GM18870 (cell line): ENCODE measurements at regions not wholly inside any gene's neighbourhood (a gene's known extent, or its start where the extent isn't known, plus 50 kb on each side); places are given as distances from the start of the nearest gene placed in this dataset.

Source experiments
- ATAC-seq: cut with Tn5 transposase; IDR thresholded peaks from one replicate; pipeline ENCODE4 v1.9.1; 2021; ENCODE audit warnings: moderate library complexity; ENCODE audit not compliant: unreplicated experiment

GRCh38 chr16:49003992-49004391, 277.6 kb downstream of the CBLN1 start:
- no peak for ATAC-seq

GRCh38 chr16:49003022-49003421, 278.6 kb downstream of the CBLN1 start:
- ATAC-seq: no peak

- ATAC-seq: no peak
Measured at GRCh38 chr16:49000594-49000993, 281.0 kb downstream of the CBLN1 start.

- no peak for ATAC-seq
Measured at GRCh38 chr16:48999508-48999907, 282.1 kb downstream of the CBLN1 start.

GRCh38 chr16:48999044-48999443, 282.6 kb downstream of the CBLN1 start:
- ATAC-seq: no peak

GRCh38 chr16:48997946-48998345, 283.7 kb downstream of the CBLN1 start:
- ATAC-seq: no peak

GRCh38 chr16:48997081-48997615, 284.5 kb downstream of the CBLN1 start:
- ATAC-seq: no peak

GRCh38 chr16:48978501-48978900, 303.1 kb downstream of the CBLN1 start:
- ATAC-seq: no peak

- ATAC-seq: no peak
Measured at GRCh38 chr16:48972236-48972635, 309.4 kb downstream of the CBLN1 start.

- no peak for ATAC-seq
Measured at GRCh38 chr16:48971571-48972077, 310.0 kb downstream of the CBLN1 start.

- ATAC-seq: no peak
Measured at GRCh38 chr16:48970216-48970615, 311.4 kb downstream of the CBLN1 start.

- no peak for ATAC-seq
Measured at GRCh38 chr16:48969611-48970010, 312.0 kb downstream of the CBLN1 start.

GRCh38 chr16:48965386-48965785, 316.3 kb downstream of the CBLN1 start:
- no peak for ATAC-seq

GRCh38 chr16:48963901-48964615, 317.6 kb downstream of the CBLN1 start:
- no peak for ATAC-seq

- no peak for ATAC-seq
Measured at GRCh38 chr16:48963306-48963705, 318.3 kb downstream of the CBLN1 start.

- no peak for ATAC-seq
Measured at GRCh38 chr16:48961546-48961945, 320.1 kb downstream of the CBLN1 start.

GRCh38 chr16:48960830-48961229, 320.8 kb downstream of the CBLN1 start:
- ATAC-seq: no peak

- ATAC-seq: no peak
Measured at GRCh38 chr16:48959747-48960146, 321.9 kb downstream of the CBLN1 start.

GRCh38 chr16:48959204-48959603, 322.4 kb downstream of the CBLN1 start:
- no peak for ATAC-seq

GRCh38 chr16:48958681-48959080, 323.0 kb downstream of the CBLN1 start:
- no peak for ATAC-seq

GRCh38 chr16:48956620-48957019, 325.0 kb downstream of the CBLN1 start:
- no peak for ATAC-seq

- no peak for ATAC-seq
Measured at GRCh38 chr16:48955837-48956236, 325.8 kb downstream of the CBLN1 start.
